SK-N-SH (cell line): ENCODE measurements at regions not wholly inside any gene's neighbourhood (a gene's known extent, or its start where the extent isn't known, plus 50 kb on each side); places are given as distances from the start of the nearest gene placed in this dataset.

Experiments
- CTCF ChIA-PET: fragments of 300-600, 350-600 bp; formaldehyde crosslinking; extraction: SDS; loops from one replicate; lab custom pipeline; 2021; lab: Yijun Ruan, JAX
- POLR2A ChIA-PET: fragments of 350-600 bp; sonication (Branson Sonifier 250); formaldehyde crosslinking; extraction: SDS; loops from one replicate; lab custom pipeline; 2020; ENCODE audit warnings: antibody characterized with exemption, inconsistent platforms; lab: Yijun Ruan, JAX
- DNase-seq: peaks from one replicate; pipeline ENCODE4 v3.0.0; 2012
- H2AFZ ChIP-seq: fragments of 200-600 bp; sonication (generic); 2 replicates; pipeline ENCODE4 v1.8.1; 2016; ENCODE audit warnings: antibody characterized with exemption, mild to moderate bottlenecking, low read depth
- H3F3A ChIP-seq: fragments of 200-600 bp; sonication (generic); replicated peaks from 2 replicates; pipeline ENCODE3; 2016; ENCODE audit warnings: antibody characterized with exemption, mild to moderate bottlenecking; ENCODE audit not compliant: insufficient read depth
- H3K27ac ChIP-seq, 2 experiments: fragments of 200-500 bp in 1 of 2; fragments of 200-600 bp in 1 of 2; sonication (Bioruptor generic) in 1 of 2; sonication (generic), shearing (Covaris generic) in 1 of 2; 2 replicates each; pipeline versions ENCODE4 v1.5.1 to v1.6.1; 2014 to 2016; ENCODE audit warnings: low read depth in 2 of 2, inconsistent platforms in 1 of 2, low read length in 1 of 2, mild to moderate bottlenecking in 1 of 2, mixed read lengths in 1 of 2
- H3K27me3 ChIP-seq: fragments of 200-600 bp; sonication (generic), shearing (Covaris generic); 2 replicates; pipeline ENCODE4 v1.6.1; 2016; ENCODE audit warnings: mixed run types; ENCODE audit not compliant: insufficient read depth
- H3K36me3 ChIP-seq, 2 experiments: fragments of 200-500 bp in 1 of 2; fragments of 200-600 bp in 1 of 2; sonication (Bioruptor generic) in 1 of 2; sonication (generic) in 1 of 2; replicated peaks in 1 of 2; 2 replicates each; pipeline versions ENCODE3 to v1.5.1; 2014 to 2016; ENCODE audit warnings: low read length in 1 of 2, mild to moderate bottlenecking in 1 of 2; ENCODE audit not compliant: insufficient read depth in 2 of 2, control insufficient read depth in 1 of 2
- H3K4me1 ChIP-seq, 2 experiments: fragments of 200-500 bp in 1 of 2; fragments of 200-600 bp in 1 of 2; sonication (Bioruptor generic) in 1 of 2; sonication (generic), shearing (Covaris generic) in 1 of 2; 2 replicates each; pipeline versions ENCODE4 v1.5.1 to v1.6.1; 2014 to 2016; ENCODE audit warnings: low read depth in 1 of 2, low read length in 1 of 2, mixed run types in 1 of 2; ENCODE audit not compliant: insufficient read depth in 2 of 2, control insufficient read depth in 1 of 2
- H3K4me2 ChIP-seq: fragments of 200-600 bp; sonication (generic), shearing (Covaris generic); 2 replicates; pipeline ENCODE4 v1.6.1; 2017; ENCODE audit warnings: mixed run types
- H3K4me3 ChIP-seq, 2 experiments: fragments of 200-500 bp in 1 of 2; fragments of 200-600 bp in 1 of 2; sonication (Bioruptor generic) in 1 of 2; sonication (generic), shearing (Covaris generic) in 1 of 2; 2 replicates each; pipeline versions ENCODE4 v1.5.1 to v1.8.1; 2014 to 2016; ENCODE audit warnings: low read depth in 2 of 2, inconsistent platforms in 1 of 2, low read length in 1 of 2, mild to moderate bottlenecking in 1 of 2, mixed read lengths in 1 of 2, moderate library complexity in 1 of 2
- H3K79me2 ChIP-seq: fragments of 200-600 bp; sonication (generic); 2 replicates; pipeline ENCODE4 v1.8.1; 2017; ENCODE audit warnings: mild to moderate bottlenecking; ENCODE audit not compliant: insufficient read depth
- H3K9ac ChIP-seq: fragments of 200-600 bp; sonication (generic); 2 replicates; pipeline ENCODE4 v1.6.1; 2017; ENCODE audit warnings: mixed run types
- H3K9me2 ChIP-seq: fragments of 200-600 bp; sonication (generic); 2 replicates; pipeline ENCODE4 v1.6.1; 2017; ENCODE audit warnings: mixed run types
- H3K9me3 ChIP-seq: fragments of 200-600 bp; sonication (generic); 2 replicates; pipeline ENCODE4 v1.6.1; 2017; ENCODE audit warnings: mixed run types, mild to moderate bottlenecking, moderate library complexity
- H4K20me1 ChIP-seq: fragments of 200-600 bp; sonication (generic); 2 replicates; pipeline ENCODE4 v1.6.1; 2017; ENCODE audit warnings: mild to moderate bottlenecking, mixed run types; ENCODE audit not compliant: insufficient read depth
- CHD2 ChIP-seq: fragments of 150-350 bp; IDR thresholded peaks from 2 replicates; pipeline ENCODE4 v1.6.1; 2018; ENCODE audit warnings: low read length; ENCODE audit not compliant: partially characterized antibody
- EP300 ChIP-seq, 2 experiments: IDR thresholded peaks; 2 replicates each; pipeline versions ENCODE4 v1.4.0 to v1.6.1; 2012; ENCODE audit warnings: borderline replicate concordance in 1 of 2, low read depth in 1 of 2, low read length in 1 of 2
- FOSL2 ChIP-seq: IDR thresholded peaks from 2 replicates; pipeline ENCODE4 v1.4.0; 2012; ENCODE audit warnings: low read depth, mild to moderate bottlenecking, moderate library complexity, borderline replicate concordance
- FOXJ3 ChIP-seq: sonication (generic); formaldehyde crosslinking; IDR thresholded peaks from 2 replicates; pipeline ENCODE4 v1.5.1; 2020; ENCODE audit warnings: mild to moderate bottlenecking, missing genetic modification reagents
- MEF2A ChIP-seq: IDR thresholded peaks from 2 replicates; pipeline ENCODE4 v1.4.0; 2012; ENCODE audit warnings: low read depth, borderline replicate concordance
- NRF1 ChIP-seq: IDR thresholded peaks from 2 replicates; pipeline ENCODE4 v1.6.1; 2012; ENCODE audit warnings: low read depth, mild to moderate bottlenecking, low read length
- POLR2AphosphoS5 ChIP-seq: IDR thresholded peaks from 2 replicates; pipeline ENCODE4 v1.6.1; 2012; ENCODE audit warnings: low read depth, low read length
- RAD21 ChIP-seq: IDR thresholded peaks from 2 replicates; pipeline ENCODE4 v1.6.1; 2012; ENCODE audit warnings: mild to moderate bottlenecking, low read length
- RCOR1 ChIP-seq: fragments of 150-350 bp; IDR thresholded peaks from 2 replicates; pipeline ENCODE4 v1.6.1; 2017; ENCODE audit warnings: antibody characterized with exemption, low read length
- SIN3A ChIP-seq: IDR thresholded peaks from 2 replicates; pipeline ENCODE4 v1.6.1; 2012; ENCODE audit warnings: low read depth, mild to moderate bottlenecking, low read length, moderate library complexity, borderline replicate concordance
- TEAD4 ChIP-seq: IDR thresholded peaks from 2 replicates; pipeline ENCODE4 v1.4.0; 2012; ENCODE audit warnings: mild to moderate bottlenecking, borderline replicate concordance; ENCODE audit not compliant: insufficient read depth
- WGBS: methylation state at CpG from one replicate; pipeline ENCODE4 v1.1.6; 2017; ENCODE audit warnings: low lambda C conversion rate; 5-methylcytosine and 5-hydroxymethylcytosine counted together
- TF ChIP-seq, protein P1 (sequence below): IDR thresholded peaks from 2 replicates; pipeline ENCODE4 v1.4.0; 2012; ENCODE audit warnings: low read depth, borderline replicate concordance
- TF ChIP-seq, protein P2 (sequence below): IDR thresholded peaks from 2 replicates; pipeline ENCODE4 v1.4.0; 2012; ENCODE audit warnings: low read depth
- TF ChIP-seq, protein P3 (sequence below): IDR thresholded peaks from 2 replicates; pipeline ENCODE4; 2012
- TF ChIP-seq, protein P4 (sequence below): IDR thresholded peaks from 2 replicates; pipeline ENCODE4 v1.4.0; 2012; ENCODE audit warnings: low read depth, borderline replicate concordance
- TF ChIP-seq, protein P5 (sequence below): fragments of 200-600 bp; sonication (generic); IDR thresholded peaks from 2 replicates; pipeline ENCODE4 v1.6.1; 2017; ENCODE audit warnings: antibody characterized with exemption, mild to moderate bottlenecking, moderate library complexity
- TF ChIP-seq, protein P6 (sequence below): fragments of 150-350 bp; IDR thresholded peaks from 2 replicates; pipeline ENCODE4 v1.6.1; 2016; ENCODE audit warnings: mild to moderate bottlenecking, low read depth, low read length
- TF ChIP-seq, protein P7 (sequence below): IDR thresholded peaks from 2 replicates; pipeline ENCODE4 v1.6.1; 2012; ENCODE audit warnings: mild to moderate bottlenecking, low read depth, low read length, moderate library complexity
- TF ChIP-seq, protein P8 (sequence below): fragments of 150-350 bp; IDR thresholded peaks from 2 replicates; pipeline ENCODE4 v1.6.1; 2017; ENCODE audit warnings: antibody characterized with exemption, low read length, low read depth, borderline replicate concordance

DNA sequence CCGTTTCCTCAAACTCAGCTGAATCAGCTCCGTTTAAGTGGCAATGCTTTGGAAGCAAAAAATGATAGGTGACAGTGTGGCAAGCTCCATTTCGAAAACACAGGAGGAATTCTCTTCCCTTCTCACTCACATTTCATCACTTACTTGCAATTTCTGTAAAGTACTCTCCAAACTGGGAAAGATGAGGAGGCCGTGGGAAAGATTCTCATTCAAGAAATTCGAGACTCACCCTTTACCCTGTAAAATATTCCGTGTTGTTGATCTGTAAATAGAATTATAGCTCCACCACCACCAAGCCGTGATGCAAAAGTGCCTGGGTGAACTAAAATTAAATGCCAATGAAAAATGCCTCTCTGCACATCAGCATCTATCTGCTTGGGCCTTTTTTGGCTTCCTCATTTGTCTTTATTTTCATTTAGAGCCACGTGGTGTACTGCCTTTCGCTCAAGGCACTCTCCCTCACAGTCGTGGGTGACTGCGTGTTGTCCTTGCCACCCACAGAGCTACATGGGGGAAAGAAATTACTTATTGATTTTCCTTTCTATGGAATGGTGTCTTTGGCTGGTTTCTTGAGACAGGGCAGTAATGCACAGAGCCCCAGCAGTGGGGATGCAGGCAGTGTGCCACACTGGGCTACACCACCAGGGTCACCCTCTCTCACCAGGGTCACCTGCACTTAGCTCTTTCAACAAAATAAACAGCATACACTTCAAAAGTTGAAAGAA is 289.3 kb upstream of the TAS2R1 start (continued):
- TF ChIP-seq, protein P1, sequence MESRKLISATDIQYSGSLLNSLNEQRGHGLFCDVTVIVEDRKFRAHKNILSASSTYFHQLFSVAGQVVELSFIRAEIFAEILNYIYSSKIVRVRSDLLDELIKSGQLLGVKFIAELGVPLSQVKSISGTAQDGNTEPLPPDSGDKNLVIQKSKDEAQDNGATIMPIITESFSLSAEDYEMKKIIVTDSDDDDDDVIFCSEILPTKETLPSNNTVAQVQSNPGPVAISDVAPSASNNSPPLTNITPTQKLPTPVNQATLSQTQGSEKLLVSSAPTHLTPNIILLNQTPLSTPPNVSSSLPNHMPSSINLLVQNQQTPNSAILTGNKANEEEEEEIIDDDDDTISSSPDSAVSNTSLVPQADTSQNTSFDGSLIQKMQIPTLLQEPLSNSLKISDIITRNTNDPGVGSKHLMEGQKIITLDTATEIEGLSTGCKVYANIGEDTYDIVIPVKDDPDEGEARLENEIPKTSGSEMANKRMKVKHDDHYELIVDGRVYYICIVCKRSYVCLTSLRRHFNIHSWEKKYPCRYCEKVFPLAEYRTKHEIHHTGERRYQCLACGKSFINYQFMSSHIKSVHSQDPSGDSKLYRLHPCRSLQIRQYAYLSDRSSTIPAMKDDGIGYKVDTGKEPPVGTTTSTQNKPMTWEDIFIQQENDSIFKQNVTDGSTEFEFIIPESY = no peak
- TF ChIP-seq, protein P2, sequence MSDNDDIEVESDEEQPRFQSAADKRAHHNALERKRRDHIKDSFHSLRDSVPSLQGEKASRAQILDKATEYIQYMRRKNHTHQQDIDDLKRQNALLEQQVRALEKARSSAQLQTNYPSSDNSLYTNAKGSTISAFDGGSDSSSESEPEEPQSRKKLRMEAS = no peak
- TF ChIP-seq, protein P3, sequence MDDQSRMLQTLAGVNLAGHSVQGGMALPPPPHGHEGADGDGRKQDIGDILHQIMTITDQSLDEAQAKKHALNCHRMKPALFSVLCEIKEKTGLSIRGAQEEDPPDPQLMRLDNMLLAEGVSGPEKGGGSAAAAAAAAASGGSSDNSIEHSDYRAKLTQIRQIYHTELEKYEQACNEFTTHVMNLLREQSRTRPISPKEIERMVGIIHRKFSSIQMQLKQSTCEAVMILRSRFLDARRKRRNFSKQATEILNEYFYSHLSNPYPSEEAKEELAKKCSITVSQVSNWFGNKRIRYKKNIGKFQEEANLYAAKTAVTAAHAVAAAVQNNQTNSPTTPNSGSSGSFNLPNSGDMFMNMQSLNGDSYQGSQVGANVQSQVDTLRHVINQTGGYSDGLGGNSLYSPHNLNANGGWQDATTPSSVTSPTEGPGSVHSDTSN = no peak
- TF ChIP-seq SIN3A (no peak), FOXJ3 (no peak), RCOR1 (no peak), RAD21 (no peak), POLR2AphosphoS5 (no peak)

DNA sequence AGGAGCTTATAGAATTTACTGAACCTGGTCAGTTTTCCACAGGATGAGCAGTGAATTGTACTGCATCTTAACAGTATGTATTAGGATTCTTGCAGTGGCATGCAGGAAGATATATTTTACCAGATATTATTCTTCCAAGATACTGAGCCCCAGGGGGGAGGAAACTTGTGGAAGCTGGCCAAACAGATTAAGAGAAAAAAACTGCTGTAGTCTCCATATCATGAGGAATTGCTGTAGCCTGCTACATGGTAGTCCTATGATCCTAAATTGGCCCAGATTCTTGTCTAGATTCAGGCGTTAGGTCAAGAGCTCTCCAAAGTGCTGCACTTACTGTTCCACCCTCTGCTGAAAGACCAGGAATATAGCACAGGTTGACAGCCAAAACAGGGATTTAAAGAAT is 275.5 kb upstream of the TAS2R1 start:
- Histone ChIP-seq H3K36me3 (no peaks in the 10 kb centered on the region), H3K9ac (no peak overlapping the region), H3K79me2 (no peaks in the 10 kb centered on the region), H3K9me2 (no peaks in the 10 kb centered on the region), H3K9me3 (no peaks in the 10 kb centered on the region), H3F3A (no peaks in the 10 kb centered on the region), H3K4me3 (no peak overlapping the region), H3K27me3 (no peaks in the 10 kb centered on the region), H2AFZ (no peak overlapping the region), H3K27ac (no peak overlapping the region), H4K20me1 (no peaks in the 10 kb centered on the region), H3K4me1 (no peaks in the 10 kb centered on the region), H3K4me2 (no peak overlapping the region)
- ChIA-PET CTCF (no interaction called here), POLR2A (no interaction called here)
- no peak for DNase-seq
- 14% methylated on average over 1 of the region's 1 CpG for WGBS
- TF ChIP-seq MEF2A (no peak), TEAD4 (no peak), CHD2 (no peak), EP300 (IDR thresholded peaks at IDR 0.05; ENCODE audit: borderline replicate concordance in 1 of 2, low read depth in 1 of 2, low read length in 1 of 2) (no peak), RAD21 (no peak), NRF1 (no peak), FOSL2 (no peak)
- TF ChIP-seq, protein P4, sequence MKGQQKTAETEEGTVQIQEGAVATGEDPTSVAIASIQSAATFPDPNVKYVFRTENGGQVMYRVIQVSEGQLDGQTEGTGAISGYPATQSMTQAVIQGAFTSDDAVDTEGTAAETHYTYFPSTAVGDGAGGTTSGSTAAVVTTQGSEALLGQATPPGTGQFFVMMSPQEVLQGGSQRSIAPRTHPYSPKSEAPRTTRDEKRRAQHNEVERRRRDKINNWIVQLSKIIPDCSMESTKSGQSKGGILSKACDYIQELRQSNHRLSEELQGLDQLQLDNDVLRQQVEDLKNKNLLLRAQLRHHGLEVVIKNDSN = no peak
- TF ChIP-seq, protein P5, sequence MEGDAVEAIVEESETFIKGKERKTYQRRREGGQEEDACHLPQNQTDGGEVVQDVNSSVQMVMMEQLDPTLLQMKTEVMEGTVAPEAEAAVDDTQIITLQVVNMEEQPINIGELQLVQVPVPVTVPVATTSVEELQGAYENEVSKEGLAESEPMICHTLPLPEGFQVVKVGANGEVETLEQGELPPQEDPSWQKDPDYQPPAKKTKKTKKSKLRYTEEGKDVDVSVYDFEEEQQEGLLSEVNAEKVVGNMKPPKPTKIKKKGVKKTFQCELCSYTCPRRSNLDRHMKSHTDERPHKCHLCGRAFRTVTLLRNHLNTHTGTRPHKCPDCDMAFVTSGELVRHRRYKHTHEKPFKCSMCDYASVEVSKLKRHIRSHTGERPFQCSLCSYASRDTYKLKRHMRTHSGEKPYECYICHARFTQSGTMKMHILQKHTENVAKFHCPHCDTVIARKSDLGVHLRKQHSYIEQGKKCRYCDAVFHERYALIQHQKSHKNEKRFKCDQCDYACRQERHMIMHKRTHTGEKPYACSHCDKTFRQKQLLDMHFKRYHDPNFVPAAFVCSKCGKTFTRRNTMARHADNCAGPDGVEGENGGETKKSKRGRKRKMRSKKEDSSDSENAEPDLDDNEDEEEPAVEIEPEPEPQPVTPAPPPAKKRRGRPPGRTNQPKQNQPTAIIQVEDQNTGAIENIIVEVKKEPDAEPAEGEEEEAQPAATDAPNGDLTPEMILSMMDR = no peak
- TF ChIP-seq, protein P6, sequence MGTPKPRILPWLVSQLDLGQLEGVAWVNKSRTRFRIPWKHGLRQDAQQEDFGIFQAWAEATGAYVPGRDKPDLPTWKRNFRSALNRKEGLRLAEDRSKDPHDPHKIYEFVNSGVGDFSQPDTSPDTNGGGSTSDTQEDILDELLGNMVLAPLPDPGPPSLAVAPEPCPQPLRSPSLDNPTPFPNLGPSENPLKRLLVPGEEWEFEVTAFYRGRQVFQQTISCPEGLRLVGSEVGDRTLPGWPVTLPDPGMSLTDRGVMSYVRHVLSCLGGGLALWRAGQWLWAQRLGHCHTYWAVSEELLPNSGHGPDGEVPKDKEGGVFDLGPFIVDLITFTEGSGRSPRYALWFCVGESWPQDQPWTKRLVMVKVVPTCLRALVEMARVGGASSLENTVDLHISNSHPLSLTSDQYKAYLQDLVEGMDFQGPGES = no peak
- TF ChIP-seq, protein P7, sequence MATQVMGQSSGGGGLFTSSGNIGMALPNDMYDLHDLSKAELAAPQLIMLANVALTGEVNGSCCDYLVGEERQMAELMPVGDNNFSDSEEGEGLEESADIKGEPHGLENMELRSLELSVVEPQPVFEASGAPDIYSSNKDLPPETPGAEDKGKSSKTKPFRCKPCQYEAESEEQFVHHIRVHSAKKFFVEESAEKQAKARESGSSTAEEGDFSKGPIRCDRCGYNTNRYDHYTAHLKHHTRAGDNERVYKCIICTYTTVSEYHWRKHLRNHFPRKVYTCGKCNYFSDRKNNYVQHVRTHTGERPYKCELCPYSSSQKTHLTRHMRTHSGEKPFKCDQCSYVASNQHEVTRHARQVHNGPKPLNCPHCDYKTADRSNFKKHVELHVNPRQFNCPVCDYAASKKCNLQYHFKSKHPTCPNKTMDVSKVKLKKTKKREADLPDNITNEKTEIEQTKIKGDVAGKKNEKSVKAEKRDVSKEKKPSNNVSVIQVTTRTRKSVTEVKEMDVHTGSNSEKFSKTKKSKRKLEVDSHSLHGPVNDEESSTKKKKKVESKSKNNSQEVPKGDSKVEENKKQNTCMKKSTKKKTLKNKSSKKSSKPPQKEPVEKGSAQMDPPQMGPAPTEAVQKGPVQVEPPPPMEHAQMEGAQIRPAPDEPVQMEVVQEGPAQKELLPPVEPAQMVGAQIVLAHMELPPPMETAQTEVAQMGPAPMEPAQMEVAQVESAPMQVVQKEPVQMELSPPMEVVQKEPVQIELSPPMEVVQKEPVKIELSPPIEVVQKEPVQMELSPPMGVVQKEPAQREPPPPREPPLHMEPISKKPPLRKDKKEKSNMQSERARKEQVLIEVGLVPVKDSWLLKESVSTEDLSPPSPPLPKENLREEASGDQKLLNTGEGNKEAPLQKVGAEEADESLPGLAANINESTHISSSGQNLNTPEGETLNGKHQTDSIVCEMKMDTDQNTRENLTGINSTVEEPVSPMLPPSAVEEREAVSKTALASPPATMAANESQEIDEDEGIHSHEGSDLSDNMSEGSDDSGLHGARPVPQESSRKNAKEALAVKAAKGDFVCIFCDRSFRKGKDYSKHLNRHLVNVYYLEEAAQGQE = no peak
- TF ChIP-seq, protein P8, sequence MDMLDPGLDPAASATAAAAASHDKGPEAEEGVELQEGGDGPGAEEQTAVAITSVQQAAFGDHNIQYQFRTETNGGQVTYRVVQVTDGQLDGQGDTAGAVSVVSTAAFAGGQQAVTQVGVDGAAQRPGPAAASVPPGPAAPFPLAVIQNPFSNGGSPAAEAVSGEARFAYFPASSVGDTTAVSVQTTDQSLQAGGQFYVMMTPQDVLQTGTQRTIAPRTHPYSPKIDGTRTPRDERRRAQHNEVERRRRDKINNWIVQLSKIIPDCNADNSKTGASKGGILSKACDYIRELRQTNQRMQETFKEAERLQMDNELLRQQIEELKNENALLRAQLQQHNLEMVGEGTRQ = no peak
